Gastroesophageal sphincter (tissue), 4 donors: ENCODE measurements at regions not wholly inside any gene's neighbourhood (a gene's known extent, or its start where the extent isn't known, plus 50 kb on each side); places are given as distances from the start of the nearest gene placed in this dataset.

Source experiments
- ATAC-seq: fragments of 150-250 bp; one replicate; pipeline ENCODE4 v1.9.1; 2016; ENCODE audit warnings: mild to moderate bottlenecking, moderate library complexity
- H3K27ac ChIP-seq, 4 donors: fragments of 200-600 bp; sonication (generic) in 3 of 4; 1 replicate in 3 of 4; 2 replicates in 1 of 4; pipeline ENCODE4 v1.5.1; 2016 to 2019
- H3K27me3 ChIP-seq: fragments of 200-600 bp; sonication (generic); one replicate; pipeline ENCODE4 v1.5.1; 2019
- H3K36me3 ChIP-seq, 2 donors: fragments of 200-600 bp; sonication (generic); one replicate each; pipeline ENCODE4 v1.5.1; 2019; ENCODE audit warnings: control low read depth in 1 of 2
- H3K4me1 ChIP-seq, 3 donors: fragments of 200-600 bp; sonication (generic); 1 replicate in 2 of 3; 2 replicates in 1 of 3; pipeline ENCODE4 v1.5.1; 2016 to 2019; ENCODE audit warnings: control low read depth in 2 of 3
- H3K4me3 ChIP-seq, 2 donors: fragments of 200-600 bp; sonication (generic); one replicate each; pipeline ENCODE4 v1.5.1; 2019; ENCODE audit warnings: mild to moderate bottlenecking in 1 of 2, moderate library complexity in 1 of 2
- H3K9me3 ChIP-seq, 3 donors: fragments of 200-600 bp; sonication (generic); one replicate each; pipeline ENCODE4 v1.5.1; 2017 to 2019; ENCODE audit warnings: control low read depth in 2 of 3
- EP300 ChIP-seq: sonication (generic); formaldehyde crosslinking; IDR thresholded peaks from one replicate; pipeline ENCODE4 v1.6.1; 2017; ENCODE audit warnings: antibody characterized with exemption, mild to moderate bottlenecking
- POLR2A ChIP-seq, 2 donors: fragments of 450-650 bp; IDR thresholded peaks; one replicate each; pipeline ENCODE4 v1.6.1; 2017; ENCODE audit warnings: antibody characterized with exemption in 2 of 2, mild to moderate bottlenecking in 2 of 2, moderate library complexity in 1 of 2
- POLR2AphosphoS5 ChIP-seq: sonication (generic); formaldehyde crosslinking; IDR thresholded peaks from one replicate; pipeline ENCODE4 v1.6.1; 2017; ENCODE audit warnings: antibody characterized with exemption
- WGBS, 2 donors: methylation state at CpG; one replicate each; pipeline ENCODE4 v1.1.5; 2018; ENCODE audit warnings: low coverage in 1 of 2; 5-methylcytosine and 5-hydroxymethylcytosine counted together
- TF ChIP-seq, protein P1 (sequence below), 4 experiments: fragments of 200-600 bp in 2 of 4; fragments of 450-650 bp in 2 of 4; sonication (generic) in 1 of 4; IDR thresholded peaks; one replicate each; pipeline ENCODE4 v1.5.1; 2017 to 2019; ENCODE audit warnings: antibody characterized with exemption in 4 of 4, mild to moderate bottlenecking in 2 of 4, moderate library complexity in 2 of 4

DNA sequence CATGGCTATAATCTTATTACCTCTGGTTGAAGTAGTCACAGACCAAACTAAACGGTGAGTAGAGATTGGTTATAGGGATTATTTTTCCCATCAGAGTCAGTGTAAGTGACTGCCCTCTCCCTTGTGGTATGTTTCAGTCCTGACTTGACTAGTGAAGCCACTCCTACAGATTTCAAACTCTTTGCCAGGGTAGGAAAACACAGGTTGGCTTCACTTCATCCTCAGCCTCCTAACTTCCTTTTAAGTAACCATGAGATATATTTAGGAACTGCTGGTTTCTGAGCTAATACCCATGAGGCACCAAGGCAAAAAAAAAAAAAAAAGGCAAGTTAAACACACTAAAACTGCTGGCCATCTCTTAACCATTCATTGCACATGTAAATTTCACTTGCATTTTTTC is 349.2 kb upstream of the MCTP2 start:
- H3K4me1 ChIP-seq: peaks cover 0 to 4% (median 0%) of the 10 kb centered on the region in 3 donors
- no peak overlapping the region for H3K27ac ChIP-seq
- WGBS, 2 donors: 36 to 56% methylated on average over 1 of the region's 1 CpG
- no peak for ATAC-seq
- no peaks in the 10 kb centered on the region for H3K9me3 ChIP-seq
- no peaks in the 10 kb centered on the region for H3K36me3 ChIP-seq
- TF ChIP-seq, protein P1, sequence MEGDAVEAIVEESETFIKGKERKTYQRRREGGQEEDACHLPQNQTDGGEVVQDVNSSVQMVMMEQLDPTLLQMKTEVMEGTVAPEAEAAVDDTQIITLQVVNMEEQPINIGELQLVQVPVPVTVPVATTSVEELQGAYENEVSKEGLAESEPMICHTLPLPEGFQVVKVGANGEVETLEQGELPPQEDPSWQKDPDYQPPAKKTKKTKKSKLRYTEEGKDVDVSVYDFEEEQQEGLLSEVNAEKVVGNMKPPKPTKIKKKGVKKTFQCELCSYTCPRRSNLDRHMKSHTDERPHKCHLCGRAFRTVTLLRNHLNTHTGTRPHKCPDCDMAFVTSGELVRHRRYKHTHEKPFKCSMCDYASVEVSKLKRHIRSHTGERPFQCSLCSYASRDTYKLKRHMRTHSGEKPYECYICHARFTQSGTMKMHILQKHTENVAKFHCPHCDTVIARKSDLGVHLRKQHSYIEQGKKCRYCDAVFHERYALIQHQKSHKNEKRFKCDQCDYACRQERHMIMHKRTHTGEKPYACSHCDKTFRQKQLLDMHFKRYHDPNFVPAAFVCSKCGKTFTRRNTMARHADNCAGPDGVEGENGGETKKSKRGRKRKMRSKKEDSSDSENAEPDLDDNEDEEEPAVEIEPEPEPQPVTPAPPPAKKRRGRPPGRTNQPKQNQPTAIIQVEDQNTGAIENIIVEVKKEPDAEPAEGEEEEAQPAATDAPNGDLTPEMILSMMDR (IDR thresholded peaks at IDR 0.05): no peak
- H3K27me3 ChIP-seq: no peaks in the 10 kb centered on the region
- no peak overlapping the region for H3K4me3 ChIP-seq

DNA sequence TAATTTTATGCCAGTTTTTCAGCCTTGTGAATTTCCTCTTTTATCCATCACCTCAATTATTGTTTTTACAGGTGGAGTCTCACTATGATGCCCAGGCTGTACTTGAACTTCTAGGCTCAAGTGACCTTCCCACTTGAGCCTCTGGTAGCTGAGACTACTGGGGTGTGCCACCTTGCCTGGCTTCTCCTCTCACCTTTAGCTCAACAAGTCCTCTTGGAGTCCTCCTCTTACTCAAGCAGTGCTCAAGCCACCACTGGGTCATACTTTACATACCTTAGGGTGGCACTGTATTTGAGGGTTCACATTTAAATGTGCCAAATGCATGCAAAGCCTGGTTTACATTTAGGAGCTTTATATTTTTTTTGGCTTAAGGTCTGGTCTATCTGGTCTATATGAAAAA is 350.1 kb upstream of the MCTP2 start:
- no peak for TF ChIP-seq EP300
- no peak for TF ChIP-seq POLR2AphosphoS5
- TF ChIP-seq POLR2A (IDR thresholded peaks at IDR 0.05): no peak
- TF ChIP-seq, protein P1 (IDR thresholded peaks at IDR 0.05): no peak
- Histone ChIP-seq H3K4me3 (no peak overlapping the region), H3K4me1 (peaks cover 0 to 4% (median 0%) of the 10 kb centered on the region in 3 donors), H3K27me3 (no peaks in the 10 kb centered on the region), H3K27ac (no peak overlapping the region), H3K9me3 (no peaks in the 10 kb centered on the region), H3K36me3 (no peaks in the 10 kb centered on the region)
- ATAC-seq: no peak

DNA sequence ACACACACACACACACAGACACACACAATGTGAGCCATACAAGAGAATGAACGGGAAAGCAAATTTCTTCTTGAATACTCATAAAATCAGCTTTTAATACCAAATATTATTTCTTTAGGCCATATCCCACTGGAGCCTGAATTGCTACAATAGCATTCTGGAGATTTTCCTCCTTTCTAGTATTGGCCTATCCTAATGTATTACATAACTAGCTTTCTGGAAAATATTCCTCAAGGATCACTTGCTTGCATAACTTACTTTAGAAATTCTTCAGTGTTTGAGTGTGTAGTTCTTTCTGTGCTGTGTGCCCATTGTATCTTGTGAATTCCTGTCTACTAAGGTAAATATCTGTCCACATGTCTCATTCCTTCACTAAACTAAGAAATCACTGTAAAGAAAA is 351.0 kb upstream of the MCTP2 start:
- H3K27ac ChIP-seq: no peak overlapping the region
- 89 to 90% methylated on average over 1 of the region's 1 CpG for WGBS, 2 donors
- peaks cover 0 to 4% (median 0%) of the 10 kb centered on the region in 3 donors for H3K4me1 ChIP-seq
- peak; percentile 39 for ATAC-seq
- TF ChIP-seq, protein P1 (IDR thresholded peaks at IDR 0.05): no peak
- no peak for TF ChIP-seq EP300
- TF ChIP-seq POLR2AphosphoS5: no peak
- TF ChIP-seq POLR2A (IDR thresholded peaks at IDR 0.05): no peak
- no peaks in the 10 kb centered on the region for H3K27me3 ChIP-seq
- H3K36me3 ChIP-seq: no peaks in the 10 kb centered on the region
- H3K4me3 ChIP-seq: no peak overlapping the region
- H3K9me3 ChIP-seq: no peaks in the 10 kb centered on the region

DNA sequence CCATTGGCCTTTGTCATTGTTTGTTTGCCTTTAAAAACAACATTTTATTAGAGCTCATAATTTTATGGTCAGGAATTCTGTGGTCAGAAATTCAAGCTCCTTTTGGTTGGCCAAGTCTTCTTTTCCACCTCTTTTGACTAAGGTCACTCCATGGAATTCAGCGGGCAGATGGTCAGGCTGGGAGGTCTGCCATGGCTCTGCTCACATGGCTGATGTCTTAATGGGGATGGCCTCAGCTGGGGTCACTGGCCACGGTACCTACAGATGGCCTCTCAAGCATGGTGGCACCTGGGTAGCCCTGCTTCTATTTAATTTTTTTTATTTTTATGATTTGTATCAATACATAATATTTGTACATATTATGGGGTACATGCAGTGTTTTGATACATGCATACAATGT is 360.8 kb upstream of the MCTP2 start:
- TF ChIP-seq POLR2A (IDR thresholded peaks at IDR 0.05) (no peak), EP300 (no peak), POLR2AphosphoS5 (no peak)
- no peaks in the 10 kb centered on the region for H3K36me3 ChIP-seq
- no peak for ATAC-seq
- H3K4me1 ChIP-seq: no peaks in the 10 kb centered on the region
- no peak overlapping the region for H3K4me3 ChIP-seq
- no peak overlapping the region for H3K27ac ChIP-seq
- no peaks in the 10 kb centered on the region for H3K9me3 ChIP-seq
- 83 to 100% methylated on average over 1 of the region's 2 CpGs for WGBS, 2 donors
- no peaks in the 10 kb centered on the region for H3K27me3 ChIP-seq

DNA sequence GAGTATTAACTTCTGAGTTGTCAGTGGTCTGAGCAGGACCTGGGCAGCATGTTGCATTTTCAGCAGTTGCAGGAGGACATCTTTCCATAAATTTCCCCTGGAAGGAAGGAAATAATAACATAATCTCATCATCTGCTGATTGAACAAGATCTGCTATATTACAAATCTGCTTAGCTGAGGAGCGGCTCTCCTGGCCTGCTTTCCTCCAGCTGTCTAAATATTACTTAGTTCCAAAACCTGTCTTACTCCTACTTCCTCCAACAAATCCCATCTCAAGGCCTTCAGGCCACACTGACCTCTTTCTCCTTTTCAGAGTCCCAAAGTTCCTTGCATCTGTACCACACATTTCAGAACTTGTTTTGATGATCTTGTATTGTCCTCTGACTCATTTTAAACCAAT is 364.4 kb upstream of the MCTP2 start:
- Histone ChIP-seq H3K4me3 (no peak overlapping the region), H3K9me3 (no peaks in the 10 kb centered on the region), H3K27ac (no peak overlapping the region), H3K27me3 (no peaks in the 10 kb centered on the region), H3K4me1 (no peaks in the 10 kb centered on the region), H3K36me3 (no peaks in the 10 kb centered on the region)
- no peak for TF ChIP-seq POLR2AphosphoS5
- no peak for TF ChIP-seq EP300
- TF ChIP-seq, protein P1 (IDR thresholded peaks at IDR 0.05): no peak
- ATAC-seq: no peak
- 17 to 63% methylated on average over 1 of the region's 1 CpG for WGBS, 2 donors

DNA sequence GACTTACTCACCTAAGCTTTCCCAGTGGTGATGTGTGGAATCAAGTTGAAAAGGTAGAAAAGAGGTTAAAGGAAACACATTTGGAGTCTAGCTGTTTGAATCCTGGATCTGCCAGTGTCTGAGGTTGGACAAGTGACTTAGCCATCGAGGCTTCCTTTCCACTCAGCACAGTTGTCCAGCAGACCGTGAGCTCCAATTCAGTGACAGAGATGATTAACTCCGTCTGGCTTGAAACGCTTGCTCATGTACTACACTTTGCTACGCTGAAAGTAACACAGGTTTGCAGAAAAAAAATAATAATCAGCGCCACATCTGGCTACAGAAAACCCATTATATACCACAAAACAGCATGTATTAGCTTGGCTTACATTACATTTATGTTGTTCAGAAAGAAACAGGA is 364.9 kb upstream of the MCTP2 start:
- Histone ChIP-seq H3K36me3 (no peaks in the 10 kb centered on the region), H3K27ac (peak overlapping the region in 1 of 4 donors; percentile 11), H3K4me3 (no peak overlapping the region), H3K4me1 (no peaks in the 10 kb centered on the region), H3K9me3 (no peaks in the 10 kb centered on the region), H3K27me3 (no peaks in the 10 kb centered on the region)
- WGBS, 2 donors: 44 to 78% methylated on average over 4 to 6 of the region's 6 CpGs
- TF ChIP-seq EP300 (no peak), POLR2AphosphoS5 (no peak), POLR2A (IDR thresholded peaks at IDR 0.05) (no peak)
- TF ChIP-seq, protein P1 (IDR thresholded peaks at IDR 0.05): no peak
- no peak for ATAC-seq
